HG03135 (cell line): ENCODE measurements at regions not wholly inside any gene's neighbourhood (a gene's known extent, or its start where the extent isn't known, plus 50 kb on each side); places are given as distances from the start of the nearest gene placed in this dataset.

ENCODE experiments used
- ATAC-seq: cut with Tn5 transposase; IDR thresholded peaks from one replicate; pipeline ENCODE4 v1.9.1; 2021; ENCODE audit warnings: mild to moderate bottlenecking, moderate library complexity; ENCODE audit not compliant: unreplicated experiment

- ATAC-seq: no peak
Measured at GRCh38 chr20:22260506-22260905, 323.9 kb downstream of the FOXA2 start.

- no peak for ATAC-seq
Measured at GRCh38 chr20:22257912-22258311, 326.5 kb downstream of the FOXA2 start.

- no peak for ATAC-seq
Measured at GRCh38 chr20:22248051-22248667, 336.2 kb downstream of the FOXA2 start.

GRCh38 chr20:22245139-22245538, 339.2 kb downstream of the FOXA2 start:
- no peak for ATAC-seq

DNA sequence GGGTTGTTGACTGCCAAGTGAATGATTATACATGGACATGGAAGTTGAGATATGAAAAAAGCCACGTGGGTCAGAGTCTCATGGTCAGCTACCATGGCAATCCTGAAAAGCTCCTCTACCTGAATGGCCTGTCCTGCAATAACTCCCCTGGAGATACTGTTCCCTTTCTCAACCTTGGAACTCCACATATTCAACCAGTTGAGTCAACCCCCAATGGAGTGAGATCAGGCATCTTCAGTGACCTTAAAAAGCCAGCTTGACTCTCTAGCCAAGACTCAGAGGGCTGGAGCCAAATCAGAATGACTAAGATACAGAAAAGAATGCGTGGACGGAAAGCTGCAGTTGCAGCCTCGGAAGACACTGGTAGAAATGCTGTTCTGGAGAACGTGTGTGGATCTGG, 341.3 kb downstream of the FOXA2 start:
- ATAC-seq: no peak

GRCh38 chr20:22241609-22242008, 342.8 kb downstream of the FOXA2 start:
- ATAC-seq: no peak

- ATAC-seq: no peak
Measured at GRCh38 chr20:22232923-22233322, 351.4 kb downstream of the FOXA2 start.

GRCh38 chr20:22232473-22232872, 351.9 kb downstream of the FOXA2 start:
- no peak for ATAC-seq

GRCh38 chr20:22226849-22227700, 357.3 kb downstream of the FOXA2 start:
- no peak for ATAC-seq

GRCh38 chr20:22223236-22223635, 361.1 kb downstream of the FOXA2 start:
- ATAC-seq: no peak

- no peak for ATAC-seq
Measured at GRCh38 chr20:22217712-22218352, 366.5 kb downstream of the FOXA2 start.

GRCh38 chr20:22216984-22217383, 367.4 kb downstream of the FOXA2 start:
- ATAC-seq: no peak

DNA sequence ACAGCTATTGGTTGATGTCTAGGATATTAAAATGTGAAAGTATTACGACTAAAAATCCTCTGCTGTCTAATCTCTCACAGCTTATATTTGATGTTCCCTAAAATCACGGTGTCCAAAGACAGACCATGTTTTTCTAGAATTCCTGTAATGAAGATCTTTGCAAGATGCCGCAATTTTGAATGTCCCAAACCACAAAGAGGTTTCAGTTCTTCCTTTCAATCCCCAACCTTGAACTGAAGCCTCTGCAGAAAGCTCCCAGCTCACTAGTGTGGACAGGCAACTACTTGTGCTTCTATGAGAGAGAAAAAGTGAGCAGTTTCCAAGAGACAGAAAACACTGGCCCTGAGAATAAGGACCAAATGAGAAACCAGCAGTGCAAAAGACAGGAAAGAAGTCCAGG, 370.1 kb downstream of the FOXA2 start:
- ATAC-seq: no peak

DNA sequence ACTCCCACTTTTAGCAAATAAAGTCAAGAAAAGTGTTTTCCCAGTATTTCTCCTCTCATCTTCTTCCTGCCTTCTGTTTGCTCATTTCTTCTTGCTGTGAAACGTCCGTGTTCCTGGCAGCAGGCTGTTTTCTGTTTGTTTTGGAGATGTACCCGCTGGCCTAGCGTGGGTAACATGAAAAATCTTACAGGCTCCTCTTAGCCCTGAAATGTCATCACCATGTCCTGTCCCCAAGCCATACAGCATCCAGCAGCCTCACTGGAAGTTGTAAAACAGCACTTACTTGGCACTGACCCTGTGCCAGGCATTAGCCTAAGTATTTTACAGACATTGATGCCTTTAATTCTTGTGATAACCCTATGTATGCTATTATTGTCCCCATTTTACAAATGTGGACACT, 371.1 kb downstream of the FOXA2 start:
- ATAC-seq: no peak

DNA sequence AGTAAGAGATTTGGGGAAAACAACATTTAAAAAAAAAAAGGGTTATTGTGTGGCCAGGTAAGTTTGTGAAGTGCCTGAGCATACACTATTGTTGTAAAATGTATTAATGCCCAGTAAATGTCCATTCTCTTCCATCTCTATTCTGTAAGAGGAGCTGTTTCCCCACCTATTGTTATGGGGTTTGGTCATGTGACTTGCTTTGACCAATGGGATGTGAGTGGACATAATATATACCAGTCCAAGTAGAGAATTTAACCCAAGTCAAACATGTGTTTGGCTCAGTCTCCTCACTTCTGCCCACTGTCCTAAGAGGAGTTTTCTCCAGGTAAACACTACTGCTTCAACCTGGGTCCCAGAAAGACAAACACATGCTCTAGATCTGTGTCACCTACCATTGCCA, 377.1 kb downstream of the FOXA2 start:
- ATAC-seq: no peak

- ATAC-seq: no peak
Measured at GRCh38 chr20:22204801-22205200, 379.6 kb downstream of the FOXA2 start.

- no peak for ATAC-seq
Measured at GRCh38 chr20:22182148-22182547, 402.2 kb downstream of the FOXA2 start.

- no peak for ATAC-seq
Measured at GRCh38 chr20:22180244-22180643, 404.1 kb downstream of the FOXA2 start.

- ATAC-seq: no peak
Measured at GRCh38 chr20:22160101-22160652, 424.2 kb downstream of the FOXA2 start.

GRCh38 chr20:22159276-22159675, 425.1 kb downstream of the FOXA2 start:
- ATAC-seq: no peak

DNA sequence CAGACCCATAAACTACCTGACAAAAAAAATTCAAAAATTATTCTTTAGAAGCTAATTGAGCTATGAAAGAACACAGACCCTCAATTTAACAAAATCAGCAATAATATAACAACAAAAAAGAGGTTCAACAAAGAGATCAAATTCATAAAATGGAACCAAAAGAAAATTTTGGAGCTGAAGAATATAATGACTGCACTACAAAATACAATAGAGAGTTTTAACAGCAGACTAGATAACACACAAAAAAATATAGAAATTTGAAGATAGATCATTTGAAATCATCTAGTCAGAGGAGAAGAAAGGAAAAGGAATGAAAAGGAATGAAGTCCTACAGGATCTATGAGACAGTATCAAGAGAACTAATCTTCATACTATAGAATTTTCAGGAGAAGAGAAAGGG, 422.1 kb downstream of the PAX1 start:
- no peak for ATAC-seq
